B cell (primary cell): ENCODE measurements at regions not wholly inside any gene's neighbourhood (a gene's known extent, or its start where the extent isn't known, plus 50 kb on each side); places are given as distances from the start of the nearest gene placed in this dataset.

ENCODE experiments used
- ATAC-seq: fragments of 200-7000 bp; cut with Tn5 transposase; one replicate; pipeline ENCODE4 v1.10.0; 2021; ENCODE audit warnings: low read depth, mild to moderate bottlenecking, moderate number of reproducible peaks, moderate library complexity
- CTCF ChIA-PET: fragments of 350-600 bp; sonication (Branson Sonifier 250); formaldehyde crosslinking; loops from one replicate; lab custom pipeline; 2021; ENCODE audit warnings: antibody characterized with exemption, inconsistent platforms; lab: Charles Lee
- POLR2A ChIA-PET: fragments of 350-600 bp; sonication (Branson Sonifier 250); formaldehyde crosslinking; loops from one replicate; lab custom pipeline; 2021; ENCODE audit warnings: antibody characterized with exemption; lab: Charles Lee
- DNase-seq: peaks from one replicate; pipeline ENCODE4 v3.0.0; 2013
- H2AFZ ChIP-seq: 2 replicates; pipeline ENCODE4 v1.6.1; 2012; ENCODE audit warnings: mild to moderate bottlenecking, low read depth, low read length; ENCODE audit not compliant: insufficient read depth, poor library complexity, severe bottlenecking
- H3K27ac ChIP-seq, 2 donors: 1 replicate in 1 of 2; 2 replicates in 1 of 2; pipeline ENCODE4 v1.5.1; 2012 to 2013; ENCODE audit warnings: low read length in 2 of 2, mild to moderate bottlenecking in 2 of 2, moderate library complexity in 1 of 2
- H3K27me3 ChIP-seq, 4 experiments: fragments of 200-600 bp in 1 of 4; sonication (generic) in 1 of 4; replicated peaks in 1 of 4; 1 replicate in 2 of 4; 2 replicates in 2 of 4; pipeline versions ENCODE4 v1.6.1 to v1.7.0; 2013 to 2016; ENCODE audit warnings: low read length in 3 of 4, mild to moderate bottlenecking in 2 of 4, mixed read lengths in 1 of 4, moderate library complexity in 1 of 4; ENCODE audit not compliant: insufficient read depth in 4 of 4, control insufficient read depth in 3 of 4; ENCODE audit errors: control extremely low read depth in 1 of 4
- H3K36me3 ChIP-seq, 2 experiments: replicated peaks in 1 of 2; 1 replicate in 1 of 2; 2 replicates in 1 of 2; pipeline versions ENCODE4 v1.6.1 to v1.7.1; 2013; ENCODE audit warnings: low read length in 1 of 2; ENCODE audit not compliant: insufficient read depth in 2 of 2, control insufficient read depth in 1 of 2; ENCODE audit errors: control extremely low read depth in 1 of 2, extremely low read depth in 1 of 2
- H3K4me1 ChIP-seq, 2 donors: fragments of 200-600 bp in 1 of 2; sonication (generic) in 1 of 2; 1 replicate in 1 of 2; 2 replicates in 1 of 2; pipeline versions ENCODE4 v1.5.1 to v1.6.1; 2013 to 2017; ENCODE audit warnings: low read length in 2 of 2; ENCODE audit not compliant: control insufficient read depth in 2 of 2, insufficient read depth in 2 of 2
- H3K4me2 ChIP-seq: replicated peaks from 2 replicates; pipeline ENCODE3; 2012; ENCODE audit warnings: mild to moderate bottlenecking, low read depth, low read length; ENCODE audit not compliant: poor library complexity, severe bottlenecking
- H3K4me3 ChIP-seq, 5 experiments: fragments of 200-600 bp in 1 of 5; sonication (generic) in 1 of 5; 1 replicate in 3 of 5; 2 replicates in 2 of 5; pipeline versions ENCODE4 v1.5.1 to v1.7.0; 2011 to 2016; ENCODE audit warnings: low read length in 4 of 5, mild to moderate bottlenecking in 4 of 5, low read depth in 2 of 5, control low read depth in 1 of 5, moderate library complexity in 1 of 5; ENCODE audit not compliant: insufficient read depth in 1 of 5; ENCODE audit errors: control extremely low read depth in 1 of 5, extremely low read depth in 1 of 5
- H3K79me2 ChIP-seq: fragments of 200-600 bp; sonication (generic); one replicate; pipeline ENCODE4 v1.6.0; 2016; ENCODE audit warnings: low read length; ENCODE audit not compliant: control insufficient read depth, insufficient read depth
- H3K9ac ChIP-seq: fragments of 200-600 bp; sonication (generic); 2 replicates; pipeline ENCODE4 v1.6.1; 2017; ENCODE audit warnings: mild to moderate bottlenecking, low read length, moderate library complexity
- H3K9me3 ChIP-seq, 3 donors: one replicate each; pipeline versions ENCODE4 v1.6.1 to v1.7.1; 2013; ENCODE audit warnings: low read length in 2 of 3; ENCODE audit not compliant: control insufficient read depth in 2 of 3, insufficient read depth in 1 of 3; ENCODE audit errors: control extremely low read depth in 1 of 3
- H4K20me1 ChIP-seq: 2 replicates; pipeline ENCODE4 v1.6.0; 2012; ENCODE audit warnings: mild to moderate bottlenecking, low read length; ENCODE audit not compliant: insufficient read depth, control insufficient read depth, poor library complexity, severe bottlenecking
- H3K27ac Mint-ChIP-seq: one replicate; pipeline ENCODE4 v1.8.0; 2021; ENCODE audit warnings: mixed read lengths
- H3K27me3 Mint-ChIP-seq: one replicate; pipeline ENCODE4 v1.8.0; 2021; ENCODE audit warnings: mixed read lengths
- H3K4me1 Mint-ChIP-seq: one replicate; pipeline ENCODE4 v1.8.0; 2021; ENCODE audit warnings: mixed read lengths
- H3K4me3 Mint-ChIP-seq: one replicate; pipeline ENCODE4 v1.8.0; 2021; ENCODE audit warnings: mixed read lengths
- H3K9me3 Mint-ChIP-seq: one replicate; pipeline ENCODE4 v1.8.0; 2022; ENCODE audit warnings: mixed read lengths; ENCODE audit not compliant: insufficient read depth
- CTCF ChIP-seq: fragments of 200-600 bp; IDR thresholded peaks from one replicate; pipeline ENCODE4 v1.8.0; 2022; ENCODE audit warnings: antibody characterized with exemption, mild to moderate bottlenecking
- EZH2 ChIP-seq: IDR thresholded peaks from 2 replicates; pipeline ENCODE4 v1.6.1; 2012; ENCODE audit warnings: borderline replicate concordance, low read depth, mild to moderate bottlenecking, moderate library complexity, low read length; ENCODE audit not compliant: insufficient read depth, poor library complexity, severe bottlenecking
- whole genome bisulfite sequencing: methylation state at CpG from one replicate; pipeline ENCODE4 v1.1.5; 2013; ENCODE audit warnings: missing lambda C conversion rate; ENCODE audit not compliant: insufficient coverage; 5-methylcytosine and 5-hydroxymethylcytosine counted together
- intact Hi-C: fragments of 100-400 bp; cut with micrococcal nuclease; formaldehyde crosslinking; loops from one replicate; pipeline ENCODE4 v1.10.0; 2022

DNA sequence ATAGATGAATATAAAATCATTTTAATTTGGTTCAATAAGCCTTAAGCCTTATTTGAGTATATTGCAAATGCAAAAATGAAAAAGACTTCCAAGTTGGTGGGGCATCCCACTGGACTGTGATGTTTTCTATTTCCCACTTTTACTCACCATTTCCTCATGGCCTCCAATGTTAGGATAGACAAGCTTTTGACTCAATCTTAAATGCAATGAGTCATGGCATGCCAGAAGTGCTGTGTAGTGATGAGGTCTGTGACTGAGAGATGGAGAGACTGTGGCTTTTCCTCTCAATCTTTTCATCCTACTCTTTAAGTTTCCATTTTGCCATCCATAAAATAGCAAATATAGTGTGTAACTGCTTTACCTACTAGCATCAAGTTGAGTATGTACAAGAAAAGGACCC lies 1401.2 kb upstream of the CELF4 start:
- Histone ChIP-seq H2AFZ (no peak overlapping the region), H3K27ac (no peak overlapping the region), H3K4me1 (no peaks in the 10 kb centered on the region), H3K9me3 (no peaks in the 10 kb centered on the region), H3K27me3 (no peaks in the 10 kb centered on the region), H3K36me3 (no peaks in the 10 kb centered on the region), H3K79me2 (no peaks in the 10 kb centered on the region), H4K20me1 (no peaks in the 10 kb centered on the region), H3K4me3 (no peak overlapping the region), H3K4me2 (no peak overlapping the region), H3K9ac (no peak overlapping the region)
- Mint-ChIP-seq H3K27me3 (no peaks in the 10 kb centered on the region), H3K4me3 (no peak overlapping the region), H3K9me3 (no peaks in the 10 kb centered on the region), H3K27ac (no peak overlapping the region), H3K4me1 (no peaks in the 10 kb centered on the region)
- intact Hi-C loops: no loop called here
- DNase-seq: no peak
- CTCF ChIA-PET: no interaction called here
- no peak for TF ChIP-seq CTCF
- TF ChIP-seq EZH2: no peak
- no peak for ATAC-seq
- POLR2A ChIA-PET: no interaction called here

DNA sequence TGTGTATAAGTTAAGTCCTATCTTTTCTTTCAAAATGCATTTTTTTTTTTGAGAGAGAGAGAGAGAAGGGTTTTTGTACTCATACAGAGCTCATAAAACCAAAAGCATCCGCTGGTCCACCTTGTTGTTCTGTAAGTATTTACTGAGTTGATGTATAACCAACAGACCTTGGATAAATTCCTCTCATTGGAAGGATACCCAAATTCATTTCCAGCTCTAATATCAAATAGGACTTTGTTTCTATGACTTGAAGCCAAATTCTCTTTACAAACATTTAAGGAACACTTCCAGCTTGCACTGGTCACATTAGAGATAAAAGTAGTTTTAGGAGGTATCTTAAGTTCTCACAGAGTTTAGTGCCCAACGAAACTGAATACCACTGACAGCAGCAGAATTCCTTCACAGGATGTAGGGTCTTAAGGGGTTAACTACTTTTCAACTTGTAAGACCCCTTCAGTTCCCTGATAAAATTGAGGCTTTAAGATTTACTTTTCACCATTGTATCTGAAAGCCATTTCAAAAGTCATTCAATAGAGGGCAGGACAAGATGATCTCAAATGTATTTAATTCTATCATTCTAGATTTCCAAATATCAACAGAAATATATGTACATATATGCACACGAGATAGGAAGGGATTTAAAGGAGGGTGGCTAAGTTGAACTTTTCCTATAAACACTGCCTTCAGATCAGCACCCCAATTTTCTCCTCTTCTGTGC lies 1398.5 kb upstream of the CELF4 start:
- no peak overlapping the region for H3K4me3 Mint-ChIP-seq
- H3K4me1 Mint-ChIP-seq: no peaks in the 10 kb centered on the region
- H3K9ac ChIP-seq: no peak overlapping the region
- no peak overlapping the region for H3K27ac Mint-ChIP-seq
- no peak overlapping the region for H2AFZ ChIP-seq
- no peak overlapping the region for H3K27ac ChIP-seq
- no peaks in the 10 kb centered on the region for H4K20me1 ChIP-seq
- ATAC-seq (no peak), DNase-seq (no peak)
- no CpG with 5 or more reads among the region's 3 CpGs for WGBS
- H3K4me1 ChIP-seq: no peaks in the 10 kb centered on the region
- no peaks in the 10 kb centered on the region for H3K27me3 Mint-ChIP-seq
- H3K4me3 ChIP-seq: no peak overlapping the region
- H3K4me2 ChIP-seq: no peak overlapping the region
- no peaks in the 10 kb centered on the region for H3K9me3 ChIP-seq
- POLR2A ChIA-PET: no interaction called here
- CTCF ChIA-PET: no interaction called here
- no peak for TF ChIP-seq CTCF
- no peak for TF ChIP-seq EZH2
- no peaks in the 10 kb centered on the region for H3K27me3 ChIP-seq
- H3K9me3 Mint-ChIP-seq: no peaks in the 10 kb centered on the region
- no peaks in the 10 kb centered on the region for H3K79me2 ChIP-seq
- H3K36me3 ChIP-seq: no peaks in the 10 kb centered on the region
- intact Hi-C loops: no loop called here
